ENCODE measurements at regions not wholly inside any gene's neighbourhood (a gene's known extent, or its start where the extent isn't known, plus 50 kb on each side); places are given as distances from the start of the nearest gene placed in this dataset.

DNA sequence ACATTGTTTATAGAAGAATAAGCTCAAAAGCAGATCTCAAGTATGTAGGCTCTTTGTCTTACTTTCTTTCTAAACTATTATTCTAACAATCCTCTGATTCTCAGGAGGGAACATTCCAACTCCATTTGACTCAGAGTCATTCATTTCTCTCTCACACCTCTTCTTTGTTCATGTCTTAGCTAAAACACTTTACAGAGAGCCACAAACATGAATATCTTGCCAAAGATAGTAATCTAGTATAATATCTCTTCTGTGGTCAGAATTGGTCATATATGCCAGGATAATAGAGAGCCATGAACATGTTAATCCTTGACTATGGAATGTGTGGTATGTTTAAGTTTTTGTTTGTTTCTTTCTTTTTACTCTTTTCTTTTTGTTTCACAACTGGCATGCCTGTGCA lies 456.0 kb upstream of the PTCHD4 start:
- Histone ChIP-seq H3K9me3 (ENCODE audit: control insufficient read depth, low read length) (no peaks in the 10 kb centered on the region), H3K18ac (ENCODE audit: low read depth in 1 of 2, low read length in 2 of 2) (no peak overlapping the region), H3K79me1 (replicated peaks; ENCODE audit: low read length, poor library complexity, severe bottlenecking) (no peaks in the 10 kb centered on the region), H3K4ac (ENCODE audit: low read depth in 1 of 2, low read length in 2 of 2) (no peak overlapping the region), H2AK5ac (ENCODE audit: low read length, severe bottlenecking) (no peak overlapping the region), H2BK12ac (ENCODE audit: low read length in 2 of 2) (no peak overlapping the region), H2AFZ (ENCODE audit: low read depth, low read length) (no peak overlapping the region), H4K8ac (ENCODE audit: low read length) (no peak overlapping the region), H4K91ac (ENCODE audit: low read length) (no peak overlapping the region), H3K23ac (ENCODE audit: low read length in 2 of 2) (no peak overlapping the region), H3K9ac (ENCODE audit: low read length) (no peak overlapping the region), H3K4me2 (ENCODE audit: low read length, poor library complexity, severe bottlenecking) (no peak overlapping the region), H3K4me1 (ENCODE audit: control insufficient read depth, insufficient read depth, low read depth, low read length) (no peaks in the 10 kb centered on the region), H2BK5ac (ENCODE audit: low read depth, low read length, poor library complexity, severe bottlenecking) (no peak overlapping the region), H3K14ac (ENCODE audit: low read length in 2 of 2) (no peak overlapping the region), H2BK120ac (ENCODE audit: low read depth, low read length) (no peak overlapping the region), H2BK15ac (ENCODE audit: low read depth, poor library complexity, severe bottlenecking) (no peak overlapping the region), H3K36me3 (ENCODE audit: control insufficient read depth in 1 of 2, insufficient read depth in 2 of 2, low read depth in 1 of 2, low read length in 2 of 2) (no peaks in the 10 kb centered on the region), H3K4me3 (ENCODE audit: insufficient read depth in 1 of 2, low read depth in 1 of 2, low read length in 2 of 2) (no peak overlapping the region), H3K27ac (ENCODE audit: low read length, poor library complexity, severe bottlenecking) (no peak overlapping the region), H3K27me3 (ENCODE audit: control insufficient read depth in 1 of 2, insufficient read depth in 1 of 2, low read length in 2 of 2) (no peaks in the 10 kb centered on the region)
- no peak for DNase-seq

DNA sequence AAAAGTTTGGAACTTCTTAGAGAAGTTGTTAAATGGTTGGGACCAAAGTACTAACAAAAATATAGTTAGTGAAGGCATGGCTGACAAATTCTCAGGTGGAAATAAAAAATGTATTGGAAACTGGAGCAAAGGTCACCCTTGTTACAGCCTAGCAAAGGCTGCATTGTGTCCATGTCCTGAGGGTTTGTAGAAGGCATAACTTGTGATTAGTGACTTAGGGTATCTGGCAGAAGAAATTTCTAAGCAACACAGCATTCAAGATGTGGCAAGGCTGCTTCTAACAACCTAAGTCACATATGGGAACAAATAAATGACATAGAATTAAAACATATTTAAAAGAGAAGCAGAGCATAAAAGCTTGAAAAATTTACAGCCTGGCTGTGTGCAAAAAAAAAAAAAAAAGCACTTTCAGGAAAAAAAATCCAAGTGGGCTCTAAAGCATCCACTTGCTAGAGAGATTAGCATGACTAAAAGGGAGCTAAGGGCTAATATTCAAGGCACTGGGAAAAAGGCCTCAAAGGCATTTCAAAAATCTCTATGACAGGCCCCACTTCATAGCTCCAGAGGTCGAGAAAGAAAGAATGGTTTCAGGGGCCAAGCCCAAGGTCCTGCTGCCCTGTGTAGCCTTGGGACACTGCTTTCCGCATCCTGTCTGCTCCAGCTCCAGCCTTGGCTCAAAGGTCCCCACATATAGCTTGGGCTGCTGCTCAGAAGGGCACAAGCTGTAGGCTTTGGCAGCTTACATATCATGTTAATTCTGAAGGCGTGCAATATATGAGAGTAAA lies 453.2 kb upstream of the PTCHD4 start:
- no peak overlapping the region for H2BK5ac ChIP-seq (ENCODE audit: low read depth, low read length, poor library complexity, severe bottlenecking)
- H4K8ac ChIP-seq (ENCODE audit: low read length) = no peak overlapping the region

DNA sequence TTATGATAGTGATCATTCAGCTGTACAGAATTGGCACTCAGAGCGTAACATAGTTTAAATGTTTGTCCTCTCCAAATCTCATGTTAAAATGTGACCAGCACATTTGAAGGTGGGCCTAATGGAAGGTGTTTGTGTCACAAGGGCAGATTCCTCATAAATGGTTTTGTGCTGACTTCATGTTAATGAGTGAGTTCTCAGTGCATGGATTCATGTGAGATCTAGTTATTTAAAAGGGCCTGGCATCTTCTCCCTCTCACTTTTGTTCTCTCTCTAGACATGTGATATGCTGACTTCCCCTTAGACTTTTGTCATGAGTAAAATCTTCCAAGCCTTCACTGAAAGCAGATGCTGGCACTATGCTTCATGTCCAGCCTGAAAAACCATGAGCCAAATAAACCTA lies 452.4 kb upstream of the PTCHD4 start:
- H2BK12ac ChIP-seq (ENCODE audit: low read length in 2 of 2) = no peak overlapping the region
- H3K27me3 ChIP-seq (ENCODE audit: control insufficient read depth in 1 of 2, insufficient read depth in 1 of 2, low read length in 2 of 2) = no peaks in the 10 kb centered on the region
- WGBS = 100% methylated on average over 1 of the region's 1 CpG
- H3K4me1 ChIP-seq (ENCODE audit: control insufficient read depth, insufficient read depth, low read depth, low read length) = peaks cover 1% of the 10 kb centered on the region
- H3K9me3 ChIP-seq (ENCODE audit: control insufficient read depth, low read length) = no peaks in the 10 kb centered on the region
- H4K91ac ChIP-seq (ENCODE audit: low read length) = no peak overlapping the region
- H3K4ac ChIP-seq (ENCODE audit: low read depth in 1 of 2, low read length in 2 of 2) = no peak overlapping the region
- H3K14ac ChIP-seq (ENCODE audit: low read length in 2 of 2) = no peak overlapping the region
- DNase-seq = no peak
- H3K4me2 ChIP-seq (ENCODE audit: low read length, poor library complexity, severe bottlenecking) = no peak overlapping the region
- H3K27ac ChIP-seq (ENCODE audit: low read length, poor library complexity, severe bottlenecking) = no peak overlapping the region
- H2BK5ac ChIP-seq (ENCODE audit: low read depth, low read length, poor library complexity, severe bottlenecking) = no peak overlapping the region
- H3K18ac ChIP-seq (ENCODE audit: low read depth in 1 of 2, low read length in 2 of 2) = no peak overlapping the region
- no peaks in the 10 kb centered on the region for H3K79me1 ChIP-seq (replicated peaks; ENCODE audit: low read length, poor library complexity, severe bottlenecking)
- no peak overlapping the region for H2AFZ ChIP-seq (ENCODE audit: low read depth, low read length)
- no peaks in the 10 kb centered on the region for H3K36me3 ChIP-seq (ENCODE audit: control insufficient read depth in 1 of 2, insufficient read depth in 2 of 2, low read depth in 1 of 2, low read length in 2 of 2)
- H2BK15ac ChIP-seq (ENCODE audit: low read depth, poor library complexity, severe bottlenecking) = no peak overlapping the region
- H3K9ac ChIP-seq (ENCODE audit: low read length) = no peak overlapping the region
- H4K8ac ChIP-seq (ENCODE audit: low read length) = no peak overlapping the region
- no peak overlapping the region for H3K23ac ChIP-seq (ENCODE audit: low read length in 2 of 2)
- H2BK120ac ChIP-seq (ENCODE audit: low read depth, low read length) = no peak overlapping the region
- H3K4me3 ChIP-seq (ENCODE audit: insufficient read depth in 1 of 2, low read depth in 1 of 2, low read length in 2 of 2) = no peak overlapping the region
- no peak overlapping the region for H2AK5ac ChIP-seq (ENCODE audit: low read length, severe bottlenecking)

More for the DNA sequence above, 453.2 kb upstream of the PTCHD4 start:
- Histone ChIP-seq H2BK12ac (ENCODE audit: low read length in 2 of 2) (no peak overlapping the region), H3K4me3 (ENCODE audit: insufficient read depth in 1 of 2, low read depth in 1 of 2, low read length in 2 of 2) (no peak overlapping the region), H3K27me3 (ENCODE audit: control insufficient read depth in 1 of 2, insufficient read depth in 1 of 2, low read length in 2 of 2) (no peaks in the 10 kb centered on the region), H2AFZ (ENCODE audit: low read depth, low read length) (no peak overlapping the region), H3K79me1 (replicated peaks; ENCODE audit: low read length, poor library complexity, severe bottlenecking) (no peaks in the 10 kb centered on the region), H2BK120ac (ENCODE audit: low read depth, low read length) (no peak overlapping the region), H3K36me3 (ENCODE audit: control insufficient read depth in 1 of 2, insufficient read depth in 2 of 2, low read depth in 1 of 2, low read length in 2 of 2) (no peaks in the 10 kb centered on the region), H3K27ac (ENCODE audit: low read length, poor library complexity, severe bottlenecking) (no peak overlapping the region), H3K9ac (ENCODE audit: low read length) (no peak overlapping the region), H3K18ac (ENCODE audit: low read depth in 1 of 2, low read length in 2 of 2) (no peak overlapping the region), H3K4me2 (ENCODE audit: low read length, poor library complexity, severe bottlenecking) (no peak overlapping the region), H3K14ac (ENCODE audit: low read length in 2 of 2) (no peak overlapping the region), H2BK15ac (ENCODE audit: low read depth, poor library complexity, severe bottlenecking) (no peak overlapping the region), H3K9me3 (ENCODE audit: control insufficient read depth, low read length) (no peaks in the 10 kb centered on the region), H3K23ac (ENCODE audit: low read length in 2 of 2) (no peak overlapping the region), H3K4ac (ENCODE audit: low read depth in 1 of 2, low read length in 2 of 2) (no peak overlapping the region), H3K4me1 (ENCODE audit: control insufficient read depth, insufficient read depth, low read depth, low read length) (peaks cover 1% of the 10 kb centered on the region), H2AK5ac (ENCODE audit: low read length, severe bottlenecking) (no peak overlapping the region), H4K91ac (ENCODE audit: low read length) (no peak overlapping the region)
- DNase-seq = no peak
- WGBS = 72% methylated on average over 3 of the region's 3 CpGs

DNA sequence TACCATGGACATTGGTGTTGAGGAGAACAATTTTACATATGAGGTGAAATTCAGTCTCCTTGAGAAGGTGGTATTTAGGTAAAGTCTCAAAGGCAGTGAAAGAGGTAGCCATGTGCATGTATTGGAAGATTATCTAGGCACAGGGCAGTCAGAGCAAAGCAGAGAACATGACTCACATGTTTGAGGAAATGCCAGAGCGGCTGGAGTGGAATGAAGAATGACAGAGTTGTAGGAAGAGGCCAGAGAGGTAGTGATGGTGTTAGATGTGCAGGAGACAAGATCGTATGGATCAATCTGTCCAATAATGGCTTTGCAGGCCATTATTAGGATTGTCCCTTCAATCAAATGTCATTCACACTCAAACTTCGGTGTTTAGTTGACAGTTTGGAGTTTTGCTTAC lies 449.4 kb upstream of the PTCHD4 start:
- no peaks in the 10 kb centered on the region for H3K79me1 ChIP-seq (replicated peaks; ENCODE audit: low read length, poor library complexity, severe bottlenecking)
- H3K23ac ChIP-seq (ENCODE audit: low read length in 2 of 2) = no peak overlapping the region
- DNase-seq = peak; percentile 51
- no peak overlapping the region for H2BK5ac ChIP-seq (ENCODE audit: low read depth, low read length, poor library complexity, severe bottlenecking)
- H3K4me1 ChIP-seq (ENCODE audit: control insufficient read depth, insufficient read depth, low read depth, low read length) = peaks cover 1% of the 10 kb centered on the region
- H3K14ac ChIP-seq (ENCODE audit: low read length in 2 of 2) = no peak overlapping the region
- H2AFZ ChIP-seq (ENCODE audit: low read depth, low read length) = no peak overlapping the region
- H3K27me3 ChIP-seq (ENCODE audit: control insufficient read depth in 1 of 2, insufficient read depth in 1 of 2, low read length in 2 of 2) = no peaks in the 10 kb centered on the region
- no peak overlapping the region for H3K9ac ChIP-seq (ENCODE audit: low read length)
- H2BK120ac ChIP-seq (ENCODE audit: low read depth, low read length) = no peak overlapping the region
- H3K36me3 ChIP-seq (ENCODE audit: control insufficient read depth in 1 of 2, insufficient read depth in 2 of 2, low read depth in 1 of 2, low read length in 2 of 2) = no peaks in the 10 kb centered on the region
- H4K8ac ChIP-seq (ENCODE audit: low read length) = no peak overlapping the region
- no peak overlapping the region for H2BK12ac ChIP-seq (ENCODE audit: low read length in 2 of 2)
- H3K4me2 ChIP-seq (ENCODE audit: low read length, poor library complexity, severe bottlenecking) = no peak overlapping the region
- H3K18ac ChIP-seq (ENCODE audit: low read depth in 1 of 2, low read length in 2 of 2) = no peak overlapping the region
- H2AK5ac ChIP-seq (ENCODE audit: low read length, severe bottlenecking) = no peak overlapping the region
- H4K91ac ChIP-seq (ENCODE audit: low read length) = no peak overlapping the region
- H3K4ac ChIP-seq (ENCODE audit: low read depth in 1 of 2, low read length in 2 of 2) = no peak overlapping the region
- WGBS = 10% methylated on average over 1 of the region's 3 CpGs
- peaks cover 3% of the 10 kb centered on the region for H3K9me3 ChIP-seq (ENCODE audit: control insufficient read depth, low read length)
- H2BK15ac ChIP-seq (ENCODE audit: low read depth, poor library complexity, severe bottlenecking) = no peak overlapping the region
- H3K27ac ChIP-seq (ENCODE audit: low read length, poor library complexity, severe bottlenecking) = no peak overlapping the region
- no peak overlapping the region for H3K4me3 ChIP-seq (ENCODE audit: insufficient read depth in 1 of 2, low read depth in 1 of 2, low read length in 2 of 2)
